GM21515 (cell line): ENCODE measurements at regions not wholly inside any gene's neighbourhood (a gene's known extent, or its start where the extent isn't known, plus 50 kb on each side); places are given as distances from the start of the nearest gene placed in this dataset.

Experiments
- ATAC-seq: cut with Tn5 transposase; IDR thresholded peaks from one replicate; pipeline ENCODE4 v1.9.1; 2021; ENCODE audit not compliant: unreplicated experiment

GRCh38 chr2:216320852-216321251 lies 51.4 kb downstream of the MARCHF4 start:
- no peak for ATAC-seq

GRCh38 chr2:216319771-216320170 lies 52.5 kb downstream of the MARCHF4 start:
- no peak for ATAC-seq

- no peak for ATAC-seq
Measured at GRCh38 chr2:216318521-216318874, 53.8 kb downstream of the MARCHF4 start.

DNA sequence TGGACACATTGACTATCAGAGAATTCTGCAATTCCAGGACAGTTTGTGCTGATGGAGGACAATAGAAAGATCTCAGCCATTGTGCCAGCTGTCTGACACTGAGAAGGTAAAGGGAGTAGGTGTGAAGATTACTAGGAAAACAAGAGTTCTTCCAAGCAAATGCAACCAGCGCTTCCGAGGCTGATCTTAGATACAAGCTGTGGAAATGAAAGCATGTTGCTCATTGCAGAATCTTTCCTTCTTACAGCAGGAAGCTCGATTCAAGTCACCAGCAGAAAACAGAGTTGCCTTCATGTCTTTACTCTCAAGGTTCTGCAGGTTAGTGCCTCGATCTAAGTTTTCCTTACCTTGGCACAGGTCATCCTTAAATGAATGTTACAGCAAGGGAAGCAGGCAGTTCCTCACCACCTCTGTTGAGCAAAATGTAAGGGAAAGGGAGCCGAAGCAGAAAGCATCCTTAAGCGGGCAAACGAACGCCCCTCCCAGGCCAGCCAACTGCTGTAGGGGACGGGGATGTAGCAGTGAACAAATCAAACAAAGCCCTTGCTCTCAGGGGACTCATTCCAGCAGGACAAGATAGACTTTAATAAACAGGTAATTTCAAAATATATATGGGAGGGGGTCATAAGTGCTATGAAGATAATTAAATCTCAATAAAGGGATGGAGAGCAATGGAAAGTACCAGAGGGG lies 54.3 kb downstream of the MARCHF4 start:
- ATAC-seq, result no peak

GRCh38 chr2:216316743-216317142 lies 55.5 kb downstream of the MARCHF4 start:
- ATAC-seq, result no peak

DNA sequence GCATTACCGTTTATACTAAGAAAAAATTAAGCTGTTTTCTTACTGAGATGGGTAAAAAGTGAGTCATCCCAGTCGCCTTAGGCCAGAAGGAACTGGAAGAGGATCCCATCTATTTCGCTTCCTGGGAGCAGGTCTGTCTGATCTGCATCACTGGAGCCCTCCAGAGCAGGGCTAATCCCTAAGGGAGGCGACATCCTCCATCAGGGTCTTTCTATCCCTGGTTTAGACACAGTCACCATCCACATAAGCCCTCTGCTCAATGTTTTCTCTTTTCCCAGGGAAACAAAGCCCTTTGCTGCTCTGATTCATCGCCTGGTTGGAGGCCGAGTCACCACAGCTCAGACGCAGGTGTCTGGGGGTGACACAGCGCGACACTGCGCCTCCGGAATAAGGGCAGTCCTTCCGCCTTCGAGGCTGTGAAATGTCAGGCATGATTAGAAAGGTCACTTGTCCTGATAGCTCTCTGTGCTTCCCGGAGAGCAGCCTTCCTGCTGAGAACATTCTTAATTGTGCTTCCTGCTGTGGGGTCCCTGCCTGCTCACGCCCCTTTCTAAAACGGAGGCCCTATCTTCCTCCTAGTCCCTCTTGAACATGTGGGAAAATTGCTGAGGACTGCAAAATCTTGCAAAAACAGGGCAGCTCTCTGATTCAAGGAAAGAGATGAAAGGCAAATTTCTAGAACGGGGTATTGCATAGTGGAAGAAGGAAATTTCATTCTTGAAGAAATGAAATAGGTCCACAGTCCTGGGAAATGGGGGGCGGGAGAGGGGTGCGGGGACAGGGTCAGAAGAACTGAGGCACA lies 56.3 kb downstream of the MARCHF4 start:
- ATAC-seq, result no peak

DNA sequence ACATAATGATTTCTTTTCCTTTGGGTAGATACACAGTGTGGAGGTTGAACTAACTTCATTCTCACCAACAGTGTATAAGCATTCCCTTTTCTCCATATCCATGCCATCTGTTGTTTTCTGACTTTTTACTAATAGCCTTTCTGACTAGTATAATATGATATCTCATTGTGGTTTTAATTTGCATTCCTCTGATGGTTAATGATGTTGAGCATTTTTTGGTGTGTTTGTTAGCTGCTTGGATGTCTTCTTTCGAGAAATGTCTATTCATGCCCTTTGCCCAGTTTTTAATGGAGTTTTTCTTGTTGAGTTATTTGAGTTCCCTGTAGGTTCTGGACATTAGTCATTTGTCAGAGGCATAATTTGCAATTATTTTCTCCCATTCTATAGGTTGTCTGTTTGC lies 59.8 kb downstream of the MARCHF4 start:
- no peak for ATAC-seq

GRCh38 chr2:216308576-216308975 lies 63.7 kb downstream of the MARCHF4 start:
- no peak for ATAC-seq

DNA sequence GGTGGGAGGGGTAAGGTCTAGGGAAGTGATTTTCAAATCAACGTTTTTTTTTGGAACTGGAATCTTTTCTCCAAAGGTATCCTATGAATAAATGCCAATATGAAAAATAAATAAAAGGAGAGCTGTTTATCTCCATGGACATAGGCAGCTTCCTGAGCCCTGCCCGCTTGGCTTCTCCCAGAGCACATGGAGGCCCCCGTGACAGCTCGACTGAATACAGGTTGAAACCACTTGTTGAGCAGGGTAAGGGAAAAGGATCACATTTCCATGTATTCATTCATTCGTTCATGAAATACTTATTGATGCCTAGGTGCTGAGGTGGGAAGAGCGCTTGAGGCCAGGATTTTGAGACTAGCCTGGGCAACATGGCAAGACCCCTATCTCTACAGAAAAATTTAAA lies 64.8 kb downstream of the MARCHF4 start:
- no peak for ATAC-seq

- ATAC-seq, result no peak
Measured at GRCh38 chr2:216306868-216307267, 65.4 kb downstream of the MARCHF4 start.

- no peak for ATAC-seq
Measured at GRCh38 chr2:216305574-216305973, 66.7 kb downstream of the MARCHF4 start.

- no peak for ATAC-seq
Measured at GRCh38 chr2:216302981-216303676, 69.2 kb downstream of the MARCHF4 start.

GRCh38 chr2:216300906-216301305 lies 71.4 kb downstream of the MARCHF4 start:
- ATAC-seq, result no peak

DNA sequence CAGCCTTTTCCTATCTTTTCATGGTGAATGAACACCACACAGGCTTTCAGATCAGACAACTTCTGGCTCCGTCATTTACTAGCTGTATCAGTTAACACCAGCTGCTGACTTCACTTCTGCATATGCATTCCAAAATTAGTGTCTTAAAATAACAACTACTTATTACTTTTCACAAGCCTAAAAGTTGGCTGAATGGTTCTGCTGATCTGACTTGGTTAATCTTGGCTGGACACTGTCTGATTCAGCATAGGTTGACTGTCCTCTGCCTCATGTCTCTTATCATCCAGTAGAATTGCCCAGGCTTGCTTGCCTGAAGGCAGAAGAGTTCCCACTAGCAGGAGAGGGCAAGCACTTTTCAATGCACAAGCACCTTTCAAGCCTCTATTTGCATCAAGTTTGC lies 72.7 kb downstream of the MARCHF4 start:
- no peak for ATAC-seq

DNA sequence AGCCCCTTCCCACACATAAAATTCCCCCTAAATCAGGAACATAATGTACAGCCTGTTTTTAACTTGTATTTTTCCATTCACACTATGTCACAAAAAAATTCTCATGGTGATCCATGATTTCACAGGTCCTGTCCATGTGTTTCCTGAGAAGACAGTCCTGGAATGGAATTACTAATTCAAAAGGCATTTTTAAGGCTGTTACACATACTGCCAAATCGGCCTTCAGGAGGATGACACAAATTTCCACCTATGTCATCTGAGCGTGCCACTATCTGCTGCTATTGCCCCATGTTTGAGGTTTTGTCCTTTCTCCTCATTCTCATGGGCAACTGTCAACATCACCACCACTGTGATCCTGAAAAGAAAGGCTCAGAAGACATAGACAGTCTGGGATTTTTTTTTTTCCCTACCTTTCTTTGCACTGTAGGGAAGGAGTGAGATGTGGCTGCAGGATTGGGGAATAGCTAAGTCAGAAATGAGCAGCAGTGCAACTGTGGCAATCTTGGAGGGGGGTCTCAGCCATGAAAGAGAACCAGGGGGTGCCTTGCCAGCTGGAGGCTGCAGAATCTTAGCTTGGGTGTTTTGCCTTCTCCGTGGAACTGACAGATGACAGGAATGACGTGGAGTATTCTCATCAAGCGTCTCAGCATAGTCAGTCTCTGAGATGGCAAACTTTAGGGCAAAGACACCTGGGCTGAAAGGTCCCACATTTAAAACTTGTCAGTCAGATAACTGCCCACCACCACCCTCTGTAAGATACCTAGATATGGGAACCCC lies 73.4 kb downstream of the MARCHF4 start:
- no peak for ATAC-seq

- no peak for ATAC-seq
Measured at GRCh38 chr2:216296856-216297255, 75.4 kb downstream of the MARCHF4 start.

DNA sequence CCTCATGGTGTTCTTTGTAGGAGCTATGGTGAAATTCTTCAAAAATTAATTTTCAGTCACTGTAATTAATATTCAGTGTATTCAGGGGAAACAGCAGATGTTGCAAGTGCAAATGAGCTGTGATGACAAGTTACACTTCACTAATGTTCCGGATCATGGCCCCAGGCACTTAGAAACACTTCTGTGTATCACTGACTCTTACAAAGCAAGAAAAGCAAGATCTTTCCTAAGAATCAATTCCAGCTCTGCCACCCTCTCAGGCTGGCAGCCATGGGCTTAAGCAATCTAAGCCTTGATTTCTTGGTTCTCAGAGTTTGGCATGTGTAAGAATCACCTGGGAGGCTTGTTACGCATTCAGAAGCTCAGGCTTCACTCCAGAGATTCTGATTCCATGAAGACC lies 78.0 kb downstream of the MARCHF4 start:
- no peak for ATAC-seq

DNA sequence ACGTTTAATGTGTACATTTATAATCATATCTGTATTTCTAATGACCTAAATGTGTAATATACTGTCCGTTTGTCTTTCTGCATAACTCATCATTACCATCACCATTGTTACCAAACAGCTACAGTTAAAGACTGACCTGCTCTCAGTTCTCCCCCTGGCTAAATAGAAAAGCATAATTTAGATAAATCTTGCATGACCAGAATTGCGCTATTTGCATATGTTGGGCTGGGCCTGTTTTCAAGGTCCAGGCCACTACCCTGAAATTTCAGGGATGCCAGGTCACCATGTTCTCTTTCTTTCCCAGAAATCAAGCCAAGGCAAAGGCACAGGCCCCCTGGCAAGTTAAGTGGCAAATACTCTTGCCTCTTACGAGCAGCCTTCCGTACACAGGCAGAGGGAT lies 78.4 kb downstream of the MARCHF4 start:
- no peak for ATAC-seq

DNA sequence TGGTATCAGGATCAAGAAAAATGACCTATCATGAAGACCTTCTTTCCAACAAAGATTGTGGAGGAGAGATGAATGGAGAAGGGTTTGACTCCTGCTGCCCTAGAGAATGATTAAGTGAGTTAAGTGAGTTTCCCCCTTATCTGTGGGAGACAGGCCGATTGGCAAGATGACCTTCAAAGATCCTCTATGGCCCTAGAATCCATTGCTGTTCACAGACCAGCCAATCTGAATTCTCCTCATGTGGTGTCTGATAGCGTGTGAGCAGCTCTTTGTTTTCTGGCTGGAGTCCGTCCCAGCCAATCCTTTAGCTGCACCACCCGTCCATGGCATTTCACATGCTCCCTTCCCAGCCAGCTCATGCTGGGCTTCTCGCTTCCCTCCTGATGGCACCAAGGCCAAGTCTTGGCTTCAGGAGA lies 79.4 kb downstream of the MARCHF4 start:
- no peak for ATAC-seq

- ATAC-seq, result no peak
Measured at GRCh38 chr2:216292475-216292874, 79.8 kb downstream of the MARCHF4 start.

DNA sequence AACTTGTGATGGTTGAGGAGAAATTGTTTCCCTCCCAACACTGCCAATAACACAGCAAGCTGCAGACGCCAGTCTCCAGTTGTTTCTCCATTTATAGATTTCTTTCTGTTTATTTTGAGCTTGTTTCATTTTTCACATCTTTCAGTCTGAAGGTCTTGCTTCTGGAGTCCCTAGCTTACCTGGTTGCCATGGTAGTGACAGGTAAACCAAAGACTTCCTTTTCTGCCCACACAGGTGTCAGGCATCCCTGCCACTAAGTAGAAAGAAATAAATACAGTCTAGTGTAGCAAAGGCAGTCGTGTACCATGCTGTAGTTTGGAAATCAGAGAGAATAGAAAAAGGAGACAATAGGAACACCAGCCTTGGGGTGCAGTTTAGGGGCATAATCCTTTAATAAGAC lies 82.8 kb downstream of the MARCHF4 start:
- no peak for ATAC-seq
